Liver (tissue), 8 donors: ENCODE measurements at regions not wholly inside any gene's neighbourhood (a gene's known extent, or its start where the extent isn't known, plus 50 kb on each side); places are given as distances from the start of the nearest gene placed in this dataset.

Experiments
- DNase-seq: peaks from one replicate; pipeline ENCODE4 v3.0.0-alpha.2; 2017; ENCODE audit warnings: low spot score
- H3K27ac ChIP-seq, 2 donors: one replicate each; pipeline ENCODE4 v1.7.0; 2013; ENCODE audit warnings: inconsistent platforms in 2 of 2, low read length in 2 of 2, control low read depth in 1 of 2, low read depth in 1 of 2, mild to moderate bottlenecking in 1 of 2
- H3K27me3 ChIP-seq, 4 donors: one replicate each; pipeline versions ENCODE4 v1.6.1 to v1.7.0; 2013; ENCODE audit warnings: low read length in 3 of 4, inconsistent platforms in 1 of 4, mild to moderate bottlenecking in 1 of 4, moderate library complexity in 1 of 4; ENCODE audit not compliant: control insufficient read depth in 4 of 4, insufficient read depth in 4 of 4
- H3K36me3 ChIP-seq, 4 donors: one replicate each; pipeline versions ENCODE4 v1.6.1 to v1.7.0; 2013; ENCODE audit warnings: low read length in 3 of 4, mild to moderate bottlenecking in 3 of 4, low read depth in 1 of 4, moderate library complexity in 1 of 4; ENCODE audit not compliant: control insufficient read depth in 4 of 4, insufficient read depth in 3 of 4
- H3K4me1 ChIP-seq, 4 donors: one replicate each; pipeline versions ENCODE4 v1.6.1 to v1.7.0; 2013; ENCODE audit warnings: low read length in 3 of 4, mild to moderate bottlenecking in 3 of 4, moderate library complexity in 1 of 4; ENCODE audit not compliant: control insufficient read depth in 4 of 4, insufficient read depth in 4 of 4
- H3K4me3 ChIP-seq, 3 donors: one replicate each; pipeline versions ENCODE4 v1.6.1 to v1.7.0; 2013; ENCODE audit warnings: low read length in 3 of 3, control low read depth in 1 of 3, low read depth in 1 of 3, mild to moderate bottlenecking in 1 of 3
- H3K9ac ChIP-seq, 2 donors: one replicate each; pipeline ENCODE4 v1.7.0; 2013; ENCODE audit warnings: low read length in 2 of 2, mild to moderate bottlenecking in 2 of 2, moderate library complexity in 2 of 2, control low read depth in 1 of 2, low read depth in 1 of 2
- H3K9me3 ChIP-seq, 4 donors: one replicate each; pipeline versions ENCODE4 v1.6.1 to v1.7.0; 2013; ENCODE audit warnings: low read length in 3 of 4; ENCODE audit not compliant: control insufficient read depth in 4 of 4
- FOXA2 ChIP-seq: IDR thresholded peaks from 2 replicates; pipeline ENCODE4 v1.6.1; 2016; ENCODE audit warnings: antibody characterized with exemption
- GABPA ChIP-seq, 2 donors: IDR thresholded peaks in 1 of 2; conservative IDR thresholded peaks in 1 of 2; 2 replicates each; pipeline ENCODE4 v1.6.1; 2016; ENCODE audit warnings: antibody characterized with exemption in 2 of 2, mild to moderate bottlenecking in 1 of 2, moderate library complexity in 1 of 2
- HNF4A ChIP-seq, 2 donors: conservative IDR thresholded peaks; 2 replicates each; pipeline ENCODE4 v1.6.1; 2016; ENCODE audit warnings: antibody characterized with exemption in 2 of 2, mild to moderate bottlenecking in 2 of 2
- HNF4G ChIP-seq: IDR thresholded peaks from 2 replicates; pipeline ENCODE4 v1.6.1; 2016; ENCODE audit warnings: antibody characterized with exemption
- JUND ChIP-seq, 2 donors: IDR thresholded peaks; 2 replicates each; pipeline ENCODE4 v1.6.1; 2016; ENCODE audit warnings: antibody characterized with exemption in 2 of 2
- NR2F2 ChIP-seq: IDR thresholded peaks from 2 replicates; pipeline ENCODE4 v1.6.1; 2016; ENCODE audit warnings: antibody characterized with exemption
- RAD21 ChIP-seq, 2 donors: IDR thresholded peaks; 2 replicates each; pipeline ENCODE4 v1.6.1; 2016; ENCODE audit warnings: antibody characterized with exemption in 2 of 2, mild to moderate bottlenecking in 2 of 2
- RXRA ChIP-seq, 2 donors: IDR thresholded peaks; 2 replicates each; pipeline ENCODE4 v1.6.1; 2017 to 2018; ENCODE audit warnings: antibody characterized with exemption in 2 of 2, mild to moderate bottlenecking in 1 of 2
- SP1 ChIP-seq: IDR thresholded peaks from 2 replicates; pipeline ENCODE4 v1.6.1; 2018; ENCODE audit warnings: antibody characterized with exemption, mild to moderate bottlenecking
- TAF1 ChIP-seq: conservative IDR thresholded peaks from 2 replicates; pipeline ENCODE4 v1.6.1; 2016; ENCODE audit warnings: antibody characterized with exemption, mild to moderate bottlenecking
- YY1 ChIP-seq: IDR thresholded peaks from 2 replicates; pipeline ENCODE4 v1.6.1; 2016; ENCODE audit warnings: antibody characterized with exemption, mild to moderate bottlenecking
- WGBS: extraction: QIAGEN DNeasy Blood & Tissue Kit; methylation state at CpG from one replicate; pipeline ENCODE4 v1.1.7; 2013; 5-methylcytosine and 5-hydroxymethylcytosine counted together
- TF ChIP-seq, protein P1 (sequence below): IDR thresholded peaks from 2 replicates; pipeline ENCODE4 v1.6.1; 2016; ENCODE audit warnings: antibody characterized with exemption
- TF ChIP-seq, protein P2 (sequence below): fragments of 150-350 bp; IDR thresholded peaks from 2 replicates; pipeline ENCODE4 v1.5.1; 2017; ENCODE audit warnings: improper control_type of control experiment, low read depth, low read length; ENCODE audit not compliant: missing input control
- TF ChIP-seq, protein P3 (sequence below): IDR thresholded peaks from 2 replicates; pipeline ENCODE4 v1.6.1; 2016; ENCODE audit warnings: antibody characterized with exemption
- TF ChIP-seq, protein P4 (sequence below): IDR thresholded peaks from 2 replicates; pipeline ENCODE4 v1.6.1; 2016; ENCODE audit warnings: antibody characterized with exemption, mild to moderate bottlenecking
- donor health status: healthy.
- donor health status: healthy.
- donor health status: healthy.
- donor health status: healthy.
- donor health status: healthy.

DNA sequence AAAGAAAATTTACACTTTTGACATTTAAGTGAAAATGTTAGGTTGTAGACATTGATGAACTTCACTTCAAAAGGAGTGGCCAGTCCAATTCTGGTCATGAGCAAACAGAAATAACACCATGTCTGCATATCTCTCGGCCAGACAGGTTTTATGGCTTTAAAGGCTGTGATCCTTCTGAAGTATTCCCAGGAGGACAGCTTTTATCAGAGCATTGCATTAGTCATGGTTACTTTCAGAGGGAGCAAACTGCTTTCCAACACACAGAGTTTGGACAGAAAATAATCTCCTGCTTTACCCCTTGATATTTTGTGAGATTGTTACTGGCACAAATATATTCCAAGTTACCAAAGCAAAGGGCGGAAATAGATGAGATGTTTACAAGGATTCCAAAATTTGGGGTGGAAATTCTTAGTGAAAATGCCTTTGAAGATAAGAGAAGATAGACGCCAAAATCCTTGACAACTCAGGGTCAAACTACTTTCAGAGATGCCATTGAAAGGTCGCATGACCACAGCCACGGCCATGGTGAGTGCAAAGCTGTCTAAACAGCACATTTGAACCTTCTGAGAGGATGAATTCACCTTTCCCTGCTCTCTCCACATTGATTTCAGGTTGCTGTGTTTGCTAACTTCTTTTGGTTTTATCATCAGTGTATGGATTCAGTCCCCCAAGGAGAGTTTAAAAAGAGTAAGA lies 584.5 kb upstream of the SGCG start:
- no peaks in the 10 kb centered on the region for H3K4me1 ChIP-seq
- H3K27ac ChIP-seq, result no peak overlapping the region
- peaks cover 0 to 2% (median 0%) of the 10 kb centered on the region in 4 donors for H3K27me3 ChIP-seq
- no peak overlapping the region for H3K4me3 ChIP-seq
- WGBS, result 29% methylated on average over 5 of the region's 5 CpGs
- H3K9ac ChIP-seq, result no peak overlapping the region
- peaks cover 0 to 2% (median 0%) of the 10 kb centered on the region in 4 donors for H3K9me3 ChIP-seq
- H3K36me3 ChIP-seq, result no peaks in the 10 kb centered on the region
- DNase-seq, result no peak
- TF ChIP-seq, protein P1, sequence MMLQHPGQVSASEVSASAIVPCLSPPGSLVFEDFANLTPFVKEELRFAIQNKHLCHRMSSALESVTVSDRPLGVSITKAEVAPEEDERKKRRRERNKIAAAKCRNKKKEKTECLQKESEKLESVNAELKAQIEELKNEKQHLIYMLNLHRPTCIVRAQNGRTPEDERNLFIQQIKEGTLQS, result no peak
- TF ChIP-seq NR2F2, result no peak
- TF ChIP-seq HNF4G, result no peak
- TF ChIP-seq GABPA (IDR thresholded peaks at IDR 0.05 in 1 of 2, conservative IDR thresholded peaks at IDR 0.05 in 1 of 2), result no peak
- TF ChIP-seq, protein P2, sequence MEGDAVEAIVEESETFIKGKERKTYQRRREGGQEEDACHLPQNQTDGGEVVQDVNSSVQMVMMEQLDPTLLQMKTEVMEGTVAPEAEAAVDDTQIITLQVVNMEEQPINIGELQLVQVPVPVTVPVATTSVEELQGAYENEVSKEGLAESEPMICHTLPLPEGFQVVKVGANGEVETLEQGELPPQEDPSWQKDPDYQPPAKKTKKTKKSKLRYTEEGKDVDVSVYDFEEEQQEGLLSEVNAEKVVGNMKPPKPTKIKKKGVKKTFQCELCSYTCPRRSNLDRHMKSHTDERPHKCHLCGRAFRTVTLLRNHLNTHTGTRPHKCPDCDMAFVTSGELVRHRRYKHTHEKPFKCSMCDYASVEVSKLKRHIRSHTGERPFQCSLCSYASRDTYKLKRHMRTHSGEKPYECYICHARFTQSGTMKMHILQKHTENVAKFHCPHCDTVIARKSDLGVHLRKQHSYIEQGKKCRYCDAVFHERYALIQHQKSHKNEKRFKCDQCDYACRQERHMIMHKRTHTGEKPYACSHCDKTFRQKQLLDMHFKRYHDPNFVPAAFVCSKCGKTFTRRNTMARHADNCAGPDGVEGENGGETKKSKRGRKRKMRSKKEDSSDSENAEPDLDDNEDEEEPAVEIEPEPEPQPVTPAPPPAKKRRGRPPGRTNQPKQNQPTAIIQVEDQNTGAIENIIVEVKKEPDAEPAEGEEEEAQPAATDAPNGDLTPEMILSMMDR, result no peak
- TF ChIP-seq JUND (IDR thresholded peaks at IDR 0.05), result no peak

DNA sequence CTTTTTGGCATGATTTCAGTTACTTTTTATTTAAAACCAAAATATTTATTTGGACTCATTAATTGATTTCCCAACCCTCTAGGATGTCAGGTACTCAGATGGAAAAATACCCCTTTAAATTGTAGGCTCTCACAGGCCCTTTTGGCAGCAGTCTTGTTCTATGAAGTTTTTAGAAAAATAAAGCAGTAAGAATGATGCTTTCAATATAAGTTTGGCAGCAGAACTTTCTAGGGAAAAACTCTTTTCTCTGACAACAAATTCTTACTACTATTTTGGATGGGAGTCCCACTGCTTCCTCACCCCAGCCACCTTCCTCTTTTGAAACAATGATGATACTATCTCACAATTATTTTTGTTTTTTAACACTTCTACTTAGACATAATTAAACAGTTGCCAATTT lies 581.6 kb upstream of the SGCG start:
- no peak overlapping the region for H3K4me3 ChIP-seq
- TF ChIP-seq SP1 (no peak), YY1 (no peak), HNF4A (conservative IDR thresholded peaks at IDR 0.05) (no peak), HNF4G (no peak), GABPA (IDR thresholded peaks at IDR 0.05 in 1 of 2, conservative IDR thresholded peaks at IDR 0.05 in 1 of 2) (no peak), FOXA2 (no peak), RAD21 (IDR thresholded peaks at IDR 0.05) (no peak), NR2F2 (no peak), TAF1 (no peak), RXRA (IDR thresholded peaks at IDR 0.05) (no peak), JUND (IDR thresholded peaks at IDR 0.05) (no peak)
- TF ChIP-seq, protein P1, result no peak
- TF ChIP-seq, protein P2, result no peak
- TF ChIP-seq, protein P3, sequence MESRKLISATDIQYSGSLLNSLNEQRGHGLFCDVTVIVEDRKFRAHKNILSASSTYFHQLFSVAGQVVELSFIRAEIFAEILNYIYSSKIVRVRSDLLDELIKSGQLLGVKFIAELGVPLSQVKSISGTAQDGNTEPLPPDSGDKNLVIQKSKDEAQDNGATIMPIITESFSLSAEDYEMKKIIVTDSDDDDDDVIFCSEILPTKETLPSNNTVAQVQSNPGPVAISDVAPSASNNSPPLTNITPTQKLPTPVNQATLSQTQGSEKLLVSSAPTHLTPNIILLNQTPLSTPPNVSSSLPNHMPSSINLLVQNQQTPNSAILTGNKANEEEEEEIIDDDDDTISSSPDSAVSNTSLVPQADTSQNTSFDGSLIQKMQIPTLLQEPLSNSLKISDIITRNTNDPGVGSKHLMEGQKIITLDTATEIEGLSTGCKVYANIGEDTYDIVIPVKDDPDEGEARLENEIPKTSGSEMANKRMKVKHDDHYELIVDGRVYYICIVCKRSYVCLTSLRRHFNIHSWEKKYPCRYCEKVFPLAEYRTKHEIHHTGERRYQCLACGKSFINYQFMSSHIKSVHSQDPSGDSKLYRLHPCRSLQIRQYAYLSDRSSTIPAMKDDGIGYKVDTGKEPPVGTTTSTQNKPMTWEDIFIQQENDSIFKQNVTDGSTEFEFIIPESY, result no peak
- TF ChIP-seq, protein P4, sequence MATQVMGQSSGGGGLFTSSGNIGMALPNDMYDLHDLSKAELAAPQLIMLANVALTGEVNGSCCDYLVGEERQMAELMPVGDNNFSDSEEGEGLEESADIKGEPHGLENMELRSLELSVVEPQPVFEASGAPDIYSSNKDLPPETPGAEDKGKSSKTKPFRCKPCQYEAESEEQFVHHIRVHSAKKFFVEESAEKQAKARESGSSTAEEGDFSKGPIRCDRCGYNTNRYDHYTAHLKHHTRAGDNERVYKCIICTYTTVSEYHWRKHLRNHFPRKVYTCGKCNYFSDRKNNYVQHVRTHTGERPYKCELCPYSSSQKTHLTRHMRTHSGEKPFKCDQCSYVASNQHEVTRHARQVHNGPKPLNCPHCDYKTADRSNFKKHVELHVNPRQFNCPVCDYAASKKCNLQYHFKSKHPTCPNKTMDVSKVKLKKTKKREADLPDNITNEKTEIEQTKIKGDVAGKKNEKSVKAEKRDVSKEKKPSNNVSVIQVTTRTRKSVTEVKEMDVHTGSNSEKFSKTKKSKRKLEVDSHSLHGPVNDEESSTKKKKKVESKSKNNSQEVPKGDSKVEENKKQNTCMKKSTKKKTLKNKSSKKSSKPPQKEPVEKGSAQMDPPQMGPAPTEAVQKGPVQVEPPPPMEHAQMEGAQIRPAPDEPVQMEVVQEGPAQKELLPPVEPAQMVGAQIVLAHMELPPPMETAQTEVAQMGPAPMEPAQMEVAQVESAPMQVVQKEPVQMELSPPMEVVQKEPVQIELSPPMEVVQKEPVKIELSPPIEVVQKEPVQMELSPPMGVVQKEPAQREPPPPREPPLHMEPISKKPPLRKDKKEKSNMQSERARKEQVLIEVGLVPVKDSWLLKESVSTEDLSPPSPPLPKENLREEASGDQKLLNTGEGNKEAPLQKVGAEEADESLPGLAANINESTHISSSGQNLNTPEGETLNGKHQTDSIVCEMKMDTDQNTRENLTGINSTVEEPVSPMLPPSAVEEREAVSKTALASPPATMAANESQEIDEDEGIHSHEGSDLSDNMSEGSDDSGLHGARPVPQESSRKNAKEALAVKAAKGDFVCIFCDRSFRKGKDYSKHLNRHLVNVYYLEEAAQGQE, result no peak
- H3K27me3 ChIP-seq, result peaks cover 0 to 4% (median 0%) of the 10 kb centered on the region in 4 donors
- H3K9ac ChIP-seq, result no peak overlapping the region
- H3K4me1 ChIP-seq, result no peaks in the 10 kb centered on the region
- no peak overlapping the region for H3K27ac ChIP-seq
- no peak for DNase-seq
- no peaks in the 10 kb centered on the region for H3K36me3 ChIP-seq
- H3K9me3 ChIP-seq, result no peaks in the 10 kb centered on the region
